ENCODE measurements at regions not wholly inside any gene's neighbourhood (a gene's known extent, or its start where the extent isn't known, plus 50 kb on each side); places are given as distances from the start of the nearest gene placed in this dataset.
"Not testable (repeated sequence)": the region's sequence is repeated elsewhere in the genome, so short reads cannot be mapped to it uniquely, and the experiment has no call there.

- no peak for DNase-seq
These were observed 166.4 kb upstream of the SLC38A2 start for GRCh38 chr12:46538976-46539375.

GRCh38 chr12:46537387-46537955, 164.9 kb upstream of the SLC38A2 start:
- no peak for DNase-seq

- DNase-seq, result not testable (repeated sequence)
These were observed 163.7 kb upstream of the SLC38A2 start for GRCh38 chr12:46536316-46536715.

GRCh38 chr12:46535907-46536306, 163.3 kb upstream of the SLC38A2 start:
- DNase-seq, result no peak

GRCh38 chr12:46535376-46535775, 162.8 kb upstream of the SLC38A2 start:
- no peak for DNase-seq

GRCh38 chr12:46534327-46534840, 161.8 kb upstream of the SLC38A2 start:
- DNase-seq, result no peak

- DNase-seq, result no peak
These were observed 161.2 kb upstream of the SLC38A2 start for GRCh38 chr12:46533723-46534122.

- DNase-seq, result no peak
These were observed 159.2 kb upstream of the SLC38A2 start for GRCh38 chr12:46531804-46532203.

- no peak for DNase-seq
These were observed 158.6 kb upstream of the SLC38A2 start for GRCh38 chr12:46531059-46531785.

- DNase-seq, result no peak
These were observed 157.9 kb upstream of the SLC38A2 start for GRCh38 chr12:46530373-46531056.

- no peak for DNase-seq
These were observed 153.7 kb upstream of the SLC38A2 start for GRCh38 chr12:46526233-46526632.

- DNase-seq, result no peak
These were observed 152.2 kb upstream of the SLC38A2 start for GRCh38 chr12:46524778-46525177.

- DNase-seq, result peak; percentile 47
These were observed 151.5 kb upstream of the SLC38A2 start for GRCh38 chr12:46523863-46524770.

GRCh38 chr12:46523446-46523845, 150.9 kb upstream of the SLC38A2 start:
- DNase-seq, result no peak

GRCh38 chr12:46522071-46522470, 149.5 kb upstream of the SLC38A2 start:
- DNase-seq, result no peak

- no peak for DNase-seq
These were observed 148.6 kb upstream of the SLC38A2 start for GRCh38 chr12:46521145-46521544.

- no peak for DNase-seq
These were observed 146.8 kb upstream of the SLC38A2 start for GRCh38 chr12:46519407-46519806.

GRCh38 chr12:46518729-46519128, 146.2 kb upstream of the SLC38A2 start:
- no peak for DNase-seq

GRCh38 chr12:46518169-46518568, 145.6 kb upstream of the SLC38A2 start:
- no peak for DNase-seq

- no peak for DNase-seq
These were observed 145.0 kb upstream of the SLC38A2 start for GRCh38 chr12:46517579-46517962.

- no peak for DNase-seq
These were observed 144.5 kb upstream of the SLC38A2 start for GRCh38 chr12:46516933-46517578.

- DNase-seq, result no peak
These were observed 143.8 kb upstream of the SLC38A2 start for GRCh38 chr12:46516238-46516932.
